PC-9 (cell line): ENCODE measurements at regions not wholly inside any gene's neighbourhood (a gene's known extent, or its start where the extent isn't known, plus 50 kb on each side); places are given as distances from the start of the nearest gene placed in this dataset.

Experiments used
- BruUV-seq: library from RNA; stranded (reverse); fragments of 400-500 nt; replicated peaks from 2 replicates; lab custom pipeline; 2021; lab: Mats Ljungman, UMichigan
- CTCF ChIA-PET: fragments of 300-600 bp; sonication (Branson Sonifier 250); formaldehyde crosslinking; loops from one replicate; lab custom pipeline; 2022; ENCODE audit warnings: antibody characterized with exemption; lab: Charles Lee
- POLR2A ChIA-PET: fragments of 300-600 bp; sonication (Branson Sonifier 250); formaldehyde crosslinking; loops from one replicate; lab custom pipeline; 2022; ENCODE audit warnings: antibody characterized with exemption; ENCODE audit not compliant: unreplicated experiment; lab: Charles Lee
- DNase-seq, 2 experiments: peaks; one replicate each; pipeline versions ENCODE4 v3.0.0 to v3.0.0-alpha.2; 2015 to 2022; ENCODE audit warnings: mixed read lengths in 1 of 2
- H2AFZ ChIP-seq: fragments of 200-600 bp; sonication (generic); 2 replicates; pipeline ENCODE4 v1.8.1; 2017; ENCODE audit warnings: antibody characterized with exemption
- H3F3A ChIP-seq: fragments of 200-600 bp; sonication (generic); 2 replicates; pipeline ENCODE4 v1.8.1; 2017; ENCODE audit warnings: antibody characterized with exemption, mild to moderate bottlenecking, low read depth; ENCODE audit not compliant: insufficient read depth
- H3K27ac ChIP-seq: fragments of 200-600 bp; sonication (generic); 2 replicates; pipeline ENCODE4 v1.6.1; 2016; ENCODE audit warnings: mixed run types
- H3K27me3 ChIP-seq: fragments of 200-600 bp; sonication (generic); 2 replicates; pipeline ENCODE4 v1.6.1; 2016; ENCODE audit warnings: low read depth, mixed run types; ENCODE audit not compliant: insufficient read depth
- H3K36me3 ChIP-seq: fragments of 200-600 bp; sonication (generic); 2 replicates; pipeline ENCODE4 v1.6.1; 2016; ENCODE audit warnings: low read depth, mixed run types
- H3K4me1 ChIP-seq: fragments of 200-600 bp; sonication (generic); replicated peaks from 2 replicates; pipeline ENCODE4 v1.6.1; 2016; ENCODE audit warnings: mixed run types; ENCODE audit not compliant: insufficient read depth
- H3K4me2 ChIP-seq: fragments of 200-600 bp; sonication (generic); 2 replicates; pipeline ENCODE4 v1.6.1; 2017; ENCODE audit warnings: mixed run types
- H3K4me3 ChIP-seq: fragments of 200-600 bp; sonication (generic); 2 replicates; pipeline ENCODE4 v1.6.1; 2016; ENCODE audit warnings: mixed run types
- H3K79me2 ChIP-seq: fragments of 200-600 bp; sonication (generic); 2 replicates; pipeline ENCODE4 v1.6.1; 2017; ENCODE audit warnings: low read depth, mixed run types
- H3K9me2 ChIP-seq: fragments of 200-600 bp; sonication (generic); 2 replicates; pipeline ENCODE4 v1.8.1; 2017; ENCODE audit warnings: mild to moderate bottlenecking; ENCODE audit not compliant: insufficient read depth
- H3K9me3 ChIP-seq: fragments of 200-600 bp; sonication (generic); 2 replicates; pipeline ENCODE4 v1.8.1; 2016; ENCODE audit warnings: low read depth; ENCODE audit not compliant: insufficient read depth
- H4K20me1 ChIP-seq: fragments of 200-600 bp; sonication (generic); 2 replicates; pipeline ENCODE4 v1.8.1; 2017; ENCODE audit not compliant: insufficient read depth
- EZH2 ChIP-seq: fragments of 200-600 bp; sonication (generic); IDR thresholded peaks from 2 replicates; pipeline ENCODE4 v1.8.0; 2017; ENCODE audit warnings: antibody characterized with exemption, low read depth
- intact Hi-C: fragments of 100-400 bp; cut with micrococcal nuclease; formaldehyde crosslinking; loops from one replicate; pipeline ENCODE4 v1.10.0; 2022; ENCODE audit not compliant: unreplicated experiment
- TF ChIP-seq, protein P1 (sequence below): fragments of 200-600 bp; sonication (generic); conservative IDR thresholded peaks from 2 replicates; pipeline ENCODE4 v1.6.1; 2017; ENCODE audit warnings: mixed run types, antibody characterized with exemption, mild to moderate bottlenecking, moderate library complexity

DNA sequence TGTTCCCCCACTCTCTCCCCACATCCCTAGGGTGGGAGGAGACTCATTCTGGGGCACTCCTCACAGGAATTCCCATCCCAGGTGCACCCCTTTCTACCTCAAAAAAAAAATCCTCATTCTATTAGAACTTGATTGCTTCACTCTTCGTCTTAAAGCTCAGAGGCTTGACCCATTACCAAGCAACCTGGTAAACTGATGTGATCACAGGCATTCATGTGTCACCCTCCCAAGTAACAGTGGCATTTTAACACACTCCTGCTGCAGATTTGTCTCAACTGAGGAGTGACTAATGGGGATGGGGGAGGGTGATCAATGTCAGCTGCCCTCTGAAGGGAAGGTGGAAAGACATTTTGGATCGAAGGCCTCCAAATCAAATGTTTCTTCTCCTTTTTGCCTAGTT is 78.1 kb upstream of the PTHLH start:
- Histone ChIP-seq H3K4me2 (no peak overlapping the region), H3F3A (no peaks in the 10 kb centered on the region), H3K36me3 (no peaks in the 10 kb centered on the region), H3K27ac (no peak overlapping the region), H3K4me3 (no peak overlapping the region), H4K20me1 (no peaks in the 10 kb centered on the region), H2AFZ (no peak overlapping the region), H3K4me1 (no peaks in the 10 kb centered on the region), H3K27me3 (no peaks in the 10 kb centered on the region), H3K9me2 (no peaks in the 10 kb centered on the region), H3K9me3 (peaks cover 7% of the 10 kb centered on the region), H3K79me2 (no peaks in the 10 kb centered on the region)
- POLR2A ChIA-PET: no interaction called here
- intact Hi-C loops: no loop called here
- no TSS peak for BruUV-seq
- CTCF ChIA-PET: no interaction called here
- no peak for DNase-seq
- TF ChIP-seq, protein P1, sequence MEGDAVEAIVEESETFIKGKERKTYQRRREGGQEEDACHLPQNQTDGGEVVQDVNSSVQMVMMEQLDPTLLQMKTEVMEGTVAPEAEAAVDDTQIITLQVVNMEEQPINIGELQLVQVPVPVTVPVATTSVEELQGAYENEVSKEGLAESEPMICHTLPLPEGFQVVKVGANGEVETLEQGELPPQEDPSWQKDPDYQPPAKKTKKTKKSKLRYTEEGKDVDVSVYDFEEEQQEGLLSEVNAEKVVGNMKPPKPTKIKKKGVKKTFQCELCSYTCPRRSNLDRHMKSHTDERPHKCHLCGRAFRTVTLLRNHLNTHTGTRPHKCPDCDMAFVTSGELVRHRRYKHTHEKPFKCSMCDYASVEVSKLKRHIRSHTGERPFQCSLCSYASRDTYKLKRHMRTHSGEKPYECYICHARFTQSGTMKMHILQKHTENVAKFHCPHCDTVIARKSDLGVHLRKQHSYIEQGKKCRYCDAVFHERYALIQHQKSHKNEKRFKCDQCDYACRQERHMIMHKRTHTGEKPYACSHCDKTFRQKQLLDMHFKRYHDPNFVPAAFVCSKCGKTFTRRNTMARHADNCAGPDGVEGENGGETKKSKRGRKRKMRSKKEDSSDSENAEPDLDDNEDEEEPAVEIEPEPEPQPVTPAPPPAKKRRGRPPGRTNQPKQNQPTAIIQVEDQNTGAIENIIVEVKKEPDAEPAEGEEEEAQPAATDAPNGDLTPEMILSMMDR: no peak
- no peak for TF ChIP-seq EZH2

DNA sequence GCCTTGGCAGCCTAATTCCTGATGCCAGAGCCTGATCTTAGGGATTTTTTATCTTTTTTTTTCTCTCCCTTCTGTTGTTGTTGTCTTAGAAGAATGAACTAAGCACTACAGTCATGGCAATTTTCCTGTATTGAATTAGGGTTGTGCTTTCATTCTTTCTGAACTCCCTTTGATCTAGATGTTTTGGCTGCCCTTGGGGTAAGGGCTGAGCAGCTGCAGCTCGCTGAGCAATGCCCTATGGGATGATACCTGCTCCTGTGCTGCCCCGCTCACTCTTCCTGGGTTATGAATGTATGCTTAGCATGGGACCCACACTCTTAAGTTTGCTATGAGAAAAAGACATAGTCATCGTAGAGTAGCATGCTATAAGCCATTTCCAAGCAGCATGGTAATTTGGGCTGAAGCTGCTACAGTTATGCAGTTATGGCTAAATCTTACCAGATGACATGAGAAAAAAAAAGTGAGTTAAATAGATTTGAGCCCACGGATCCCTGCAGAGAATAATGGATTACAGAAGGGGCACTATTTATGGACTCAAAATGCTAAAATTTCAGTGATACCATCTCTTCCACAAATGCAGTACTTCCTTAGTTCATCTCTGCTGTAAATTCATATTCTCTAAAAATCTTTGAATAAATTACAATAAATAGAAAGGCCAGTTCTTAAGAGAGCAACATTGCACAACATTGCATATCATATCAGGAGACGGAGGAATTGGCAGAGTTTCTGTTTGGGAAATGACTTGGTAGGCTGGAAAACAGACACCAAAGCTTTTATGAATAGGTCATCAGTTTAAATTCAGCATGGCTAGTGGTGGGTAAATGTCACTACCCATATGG is 79.2 kb upstream of the PTHLH start:
- H3K4me3 ChIP-seq: no peak overlapping the region
- DNase-seq: no peak
- H3K27me3 ChIP-seq: no peaks in the 10 kb centered on the region
- H3K79me2 ChIP-seq: no peaks in the 10 kb centered on the region
- H3K4me2 ChIP-seq: no peak overlapping the region
- H3K9me3 ChIP-seq: peaks cover 2% of the 10 kb centered on the region
- no peaks in the 10 kb centered on the region for H3K36me3 ChIP-seq
- ChIA-PET POLR2A (no interaction called here), CTCF (no interaction called here)
- no peaks in the 10 kb centered on the region for H4K20me1 ChIP-seq
- H3F3A ChIP-seq: no peaks in the 10 kb centered on the region
- no peaks in the 10 kb centered on the region for H3K9me2 ChIP-seq
- no TSS peak for BruUV-seq
- intact Hi-C loops: no loop called here
- no peak overlapping the region for H3K27ac ChIP-seq
- H3K4me1 ChIP-seq: no peaks in the 10 kb centered on the region
- TF ChIP-seq, protein P1: no peak
- TF ChIP-seq EZH2: no peak
- H2AFZ ChIP-seq: no peak overlapping the region

DNA sequence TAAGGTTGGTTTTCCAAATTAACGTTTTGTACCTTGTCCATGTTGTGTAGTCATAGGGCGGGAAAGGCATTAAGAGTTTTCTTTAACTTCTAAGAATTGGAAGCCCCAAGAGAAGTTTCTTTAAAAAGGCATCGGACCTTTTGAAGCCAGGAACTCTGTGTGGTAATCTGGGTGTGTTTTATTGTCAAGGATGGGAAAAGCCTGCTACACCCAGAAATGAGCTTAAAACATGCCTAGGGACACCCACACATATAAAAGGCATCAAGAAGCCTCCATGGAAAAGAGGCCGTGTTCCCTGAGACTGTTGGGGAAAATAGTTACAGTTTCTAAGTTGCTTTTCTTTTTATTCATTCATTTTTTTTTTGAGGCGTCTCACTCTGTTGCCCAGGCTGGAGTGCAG is 81.0 kb upstream of the PTHLH start:
- CTCF ChIA-PET: no interaction called here
- no peak for DNase-seq
- Histone ChIP-seq H3K79me2 (no peaks in the 10 kb centered on the region), H3K27me3 (no peaks in the 10 kb centered on the region), H3K9me2 (no peaks in the 10 kb centered on the region), H2AFZ (no peak overlapping the region; the same call in 1 of the 2 replicates), H4K20me1 (no peaks in the 10 kb centered on the region), H3K4me1 (no peaks in the 10 kb centered on the region), H3K4me3 (no peak overlapping the region), H3K9me3 (no peaks in the 10 kb centered on the region), H3K27ac (no peak overlapping the region), H3F3A (no peaks in the 10 kb centered on the region), H3K36me3 (no peaks in the 10 kb centered on the region), H3K4me2 (no peak overlapping the region)
- POLR2A ChIA-PET: no interaction called here
- intact Hi-C loops: no loop called here
- no peak for TF ChIP-seq EZH2
- TF ChIP-seq, protein P1: no peak
- BruUV-seq: no TSS peak
